BJ (cell line): ENCODE measurements at regions not wholly inside any gene's neighbourhood (a gene's known extent, or its start where the extent isn't known, plus 50 kb on each side); places are given as distances from the start of the nearest gene placed in this dataset.
"Not testable (repeated sequence)": the region's sequence is repeated elsewhere in the genome, so short reads cannot be mapped to it uniquely, and the experiment has no call there.

Source experiments
- CTCF ChIA-PET: fragments of 350-600 bp; formaldehyde crosslinking; extraction: SDS; loops from one replicate; lab custom pipeline; 2021; ENCODE audit warnings: antibody characterized with exemption, inconsistent platforms; lab: Yijun Ruan, JAX
- POLR2A ChIA-PET: fragments of 300-600 bp; sonication (Branson Sonifier 250); formaldehyde crosslinking; extraction: SDS; loops from one replicate; lab custom pipeline; 2021; ENCODE audit warnings: antibody characterized with exemption; lab: Charles Lee
- DNase-seq: peaks from one replicate; pipeline ENCODE4 v3.0.0-alpha.2; 2011; ENCODE audit warnings: low read depth
- H3K27me3 ChIP-seq: 2 replicates; pipeline ENCODE4 v1.6.0; 2011; ENCODE audit warnings: low read length; ENCODE audit not compliant: control insufficient read depth, insufficient read depth
- H3K36me3 ChIP-seq: 2 replicates; pipeline ENCODE4 v1.5.1; 2011; ENCODE audit warnings: low read length; ENCODE audit not compliant: control insufficient read depth, insufficient read depth
- H3K4me3 ChIP-seq: 2 replicates; pipeline ENCODE4 v1.5.1; 2011; ENCODE audit warnings: low read depth, mild to moderate bottlenecking, control low read depth, low read length
- TF ChIP-seq, protein P1 (sequence below): IDR thresholded peaks from 2 replicates; pipeline ENCODE4 v1.5.1; 2011; ENCODE audit warnings: low read depth, mild to moderate bottlenecking, control low read depth, inconsistent platforms, low read length, moderate library complexity; ENCODE audit not compliant: insufficient read depth

DNA sequence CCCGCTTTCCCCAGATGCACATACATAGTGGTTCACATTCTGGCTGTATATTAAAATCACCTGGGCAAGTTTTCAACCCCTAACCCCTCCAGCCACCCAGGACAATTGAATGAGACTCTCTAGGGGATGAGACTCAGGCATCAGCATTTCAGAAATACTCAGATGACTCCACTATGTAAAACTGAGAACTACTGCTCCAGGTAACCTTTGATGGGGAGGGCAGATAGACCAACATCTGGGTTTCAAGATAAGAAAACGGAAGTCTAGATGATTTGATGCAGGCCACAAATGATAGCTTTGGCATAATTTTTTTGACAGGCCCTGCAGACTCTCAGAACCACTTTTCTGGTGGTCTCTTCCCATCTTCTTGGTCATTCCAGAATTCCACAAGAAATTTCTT, 341.1 kb downstream of the EMP1 start:
- TF ChIP-seq, protein P1, sequence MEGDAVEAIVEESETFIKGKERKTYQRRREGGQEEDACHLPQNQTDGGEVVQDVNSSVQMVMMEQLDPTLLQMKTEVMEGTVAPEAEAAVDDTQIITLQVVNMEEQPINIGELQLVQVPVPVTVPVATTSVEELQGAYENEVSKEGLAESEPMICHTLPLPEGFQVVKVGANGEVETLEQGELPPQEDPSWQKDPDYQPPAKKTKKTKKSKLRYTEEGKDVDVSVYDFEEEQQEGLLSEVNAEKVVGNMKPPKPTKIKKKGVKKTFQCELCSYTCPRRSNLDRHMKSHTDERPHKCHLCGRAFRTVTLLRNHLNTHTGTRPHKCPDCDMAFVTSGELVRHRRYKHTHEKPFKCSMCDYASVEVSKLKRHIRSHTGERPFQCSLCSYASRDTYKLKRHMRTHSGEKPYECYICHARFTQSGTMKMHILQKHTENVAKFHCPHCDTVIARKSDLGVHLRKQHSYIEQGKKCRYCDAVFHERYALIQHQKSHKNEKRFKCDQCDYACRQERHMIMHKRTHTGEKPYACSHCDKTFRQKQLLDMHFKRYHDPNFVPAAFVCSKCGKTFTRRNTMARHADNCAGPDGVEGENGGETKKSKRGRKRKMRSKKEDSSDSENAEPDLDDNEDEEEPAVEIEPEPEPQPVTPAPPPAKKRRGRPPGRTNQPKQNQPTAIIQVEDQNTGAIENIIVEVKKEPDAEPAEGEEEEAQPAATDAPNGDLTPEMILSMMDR, result no peak
- ChIA-PET CTCF (interaction anchor here (0.9 to 4.3 kb wide), 3 partner anchors 8 to 176 kb away, joined by 3 to 25 read pairs (median 3); no protein-coding TSS in a partner anchor), POLR2A (no interaction called here)
- no peak for DNase-seq
- Histone ChIP-seq H3K4me3 (no peak overlapping the region), H3K27me3 (no peaks in the 10 kb centered on the region), H3K36me3 (no peaks in the 10 kb centered on the region)

DNA sequence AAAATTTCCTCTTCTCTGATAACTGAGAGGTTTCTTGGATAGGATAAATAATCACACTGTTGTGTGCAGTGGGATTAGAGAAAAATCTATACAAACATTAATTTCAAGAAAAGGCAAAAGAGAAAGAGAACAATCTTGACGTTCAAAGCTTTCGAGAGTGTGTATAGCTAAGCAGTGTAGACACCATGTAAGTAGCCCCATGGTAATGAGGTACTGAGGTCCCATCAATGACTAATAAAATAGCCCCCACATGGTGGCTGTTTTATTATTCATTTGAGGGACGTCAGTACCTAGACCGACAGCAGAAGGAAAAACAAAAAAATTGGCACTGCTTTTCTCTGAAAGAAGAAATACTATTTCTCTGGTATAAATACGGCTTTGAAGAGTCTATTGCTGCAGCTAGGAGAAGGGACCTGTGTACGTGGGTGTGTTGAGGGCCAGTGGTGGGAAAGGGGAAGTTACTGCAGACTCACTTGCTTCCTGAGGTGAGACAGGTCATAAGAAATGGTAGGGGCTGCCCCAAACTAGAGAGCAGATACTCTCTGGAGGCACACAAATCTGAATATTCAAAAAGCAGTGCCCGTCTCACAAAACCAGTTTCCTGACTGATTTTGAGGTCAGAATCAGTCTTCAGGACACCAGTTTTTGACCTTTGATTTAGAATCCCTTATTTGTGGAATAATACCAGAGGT, 339.8 kb downstream of the EMP1 start:
- ChIA-PET POLR2A (no interaction called here), CTCF (interaction anchor here (1.5 to 4.3 kb wide), 6 partner anchors 19 to 367 kb away, joined by 3 to 25 read pairs (median 14); no protein-coding TSS in a partner anchor)
- no peak overlapping the region for H3K4me3 ChIP-seq
- no peaks in the 10 kb centered on the region for H3K36me3 ChIP-seq
- no peaks in the 10 kb centered on the region for H3K27me3 ChIP-seq
- TF ChIP-seq, protein P1, result no peak
- DNase-seq, result no peak

DNA sequence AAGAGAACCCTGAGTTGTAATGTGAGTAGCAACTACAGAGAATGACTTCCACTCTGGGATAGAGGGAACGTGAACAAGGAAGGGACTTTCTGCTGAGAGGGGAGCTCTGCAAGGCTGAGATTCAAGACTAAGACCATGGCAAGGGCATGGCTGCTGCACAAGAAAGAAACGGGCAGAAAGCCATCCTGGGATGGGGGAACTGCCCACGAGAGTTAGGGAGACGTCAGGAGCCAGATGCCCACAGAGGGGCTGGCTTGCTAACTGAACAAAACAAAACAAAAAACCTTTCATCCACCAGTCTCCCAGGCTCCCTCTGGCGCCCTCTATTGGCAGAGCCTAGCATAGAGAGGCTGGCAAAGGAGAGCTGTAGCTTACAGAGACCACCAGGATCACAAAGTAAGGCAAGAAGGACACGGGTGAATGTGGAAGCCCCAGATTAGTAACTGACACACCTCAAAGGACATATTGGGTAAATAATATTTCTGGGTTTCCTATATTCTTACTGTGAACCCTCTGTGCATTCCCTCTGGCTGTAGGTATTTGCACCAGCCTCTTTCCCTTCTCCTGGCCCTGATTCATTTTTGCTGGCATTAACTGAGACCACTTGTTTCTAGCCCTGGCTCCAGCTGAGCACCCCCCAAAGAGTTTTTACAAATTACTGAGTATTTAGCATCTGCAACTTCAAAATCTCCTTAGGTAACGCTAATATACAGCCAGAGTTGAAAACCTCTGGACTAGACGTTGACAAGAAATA, 338.3 kb downstream of the EMP1 start:
- ChIA-PET CTCF (interaction anchor here (0.6 to 4.3 kb wide), 36 partner anchors 8 to 739 kb away, joined by 3 to 25 read pairs (median 5); no protein-coding TSS in a partner anchor), POLR2A (no interaction called here)
- Histone ChIP-seq H3K4me3 (no peak overlapping the region), H3K27me3 (no peaks in the 10 kb centered on the region), H3K36me3 (no peaks in the 10 kb centered on the region)
- TF ChIP-seq, protein P1, result peak; percentile 97
- DNase-seq, result no peak

DNA sequence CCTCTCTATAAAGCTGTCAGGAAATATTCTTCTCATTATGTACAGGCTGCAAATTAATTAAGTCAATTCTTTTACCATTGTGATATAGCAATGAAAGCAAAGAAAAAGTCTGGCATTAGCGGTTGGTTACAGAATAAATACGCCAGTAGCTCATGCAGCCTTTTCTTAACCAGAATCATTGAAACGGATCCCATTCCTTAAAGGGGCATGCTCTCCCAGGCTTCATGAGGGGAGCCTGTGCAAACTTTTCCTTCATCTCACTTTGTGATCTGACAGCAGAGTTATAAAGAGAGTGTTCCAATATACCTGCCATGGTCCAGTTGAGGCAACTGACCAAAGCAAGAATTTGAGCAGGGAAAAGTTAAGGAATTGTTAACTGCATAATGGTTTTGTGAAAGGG, 337.7 kb downstream of the EMP1 start:
- TF ChIP-seq, protein P1, result no peak
- no peaks in the 10 kb centered on the region for H3K36me3 ChIP-seq
- no peak overlapping the region for H3K4me3 ChIP-seq
- POLR2A ChIA-PET, result no interaction called here
- CTCF ChIA-PET, result interaction anchor here (0.9 to 4.3 kb wide), 30 partner anchors 9 to 279 kb away, joined by 3 to 25 read pairs (median 6); no protein-coding TSS in a partner anchor
- no peak for DNase-seq
- H3K27me3 ChIP-seq, result no peaks in the 10 kb centered on the region

DNA sequence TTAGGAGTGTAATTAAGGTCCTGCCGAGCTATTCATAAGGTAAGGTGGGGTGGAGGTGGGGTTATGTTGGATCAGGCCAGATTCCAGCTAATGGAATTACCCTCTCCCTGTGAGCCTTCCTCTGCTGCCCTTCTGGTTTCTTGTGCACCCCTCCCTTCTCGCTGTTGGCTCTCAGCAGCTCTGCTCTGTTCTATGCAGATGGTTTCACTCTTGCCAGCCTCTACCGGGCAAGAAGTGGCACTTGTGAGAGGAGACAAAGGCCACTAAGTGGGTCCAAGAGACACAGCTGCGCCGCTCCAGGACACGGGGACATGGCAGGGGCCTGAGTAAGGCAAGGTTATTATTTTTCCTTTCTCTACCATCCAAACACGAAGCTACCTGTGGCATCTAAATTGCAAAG, 334.4 kb downstream of the EMP1 start:
- ChIA-PET POLR2A (no interaction called here), CTCF (interaction anchor here (1.6 to 2.1 kb wide), 2 partner anchors 169 to 253 kb away, joined by 5 read pairs; no protein-coding TSS in a partner anchor)

DNA sequence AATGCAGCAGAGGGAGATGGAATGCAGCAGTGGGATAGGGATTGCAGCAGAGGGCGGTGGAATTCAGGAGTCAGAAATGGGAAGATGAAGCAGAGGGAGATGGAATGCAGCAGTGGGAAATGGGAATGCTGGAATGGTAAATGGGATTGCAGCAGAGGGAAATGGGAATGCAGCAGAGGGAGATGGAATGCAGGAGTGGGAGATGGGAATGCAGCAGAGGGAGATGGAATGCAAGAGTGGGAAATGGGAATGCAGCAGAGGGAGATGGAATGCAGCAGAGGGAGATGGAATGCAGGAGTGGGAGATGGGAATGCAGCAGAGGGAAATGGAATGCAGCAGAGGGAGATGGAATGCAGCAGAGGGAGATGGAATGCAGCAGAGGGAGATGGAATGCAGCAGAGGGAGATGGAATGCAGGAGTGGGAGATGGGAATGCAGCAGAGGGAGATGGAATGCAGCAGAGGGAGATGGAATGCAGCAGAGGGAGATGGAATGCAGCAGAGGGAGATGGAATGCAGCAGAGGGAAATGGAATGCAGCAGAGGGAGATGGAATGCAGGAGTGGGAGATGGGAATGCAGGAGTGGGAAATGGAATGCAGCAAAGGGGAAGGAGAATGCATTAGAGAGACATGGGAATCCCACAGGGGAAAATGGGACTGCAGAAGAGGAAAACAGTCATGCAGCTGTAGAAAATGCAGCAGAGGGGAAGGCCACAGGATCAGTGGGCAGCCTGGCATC, 329.8 kb downstream of the EMP1 start:
- POLR2A ChIA-PET, CTCF ChIA-PET, H3K36me3 ChIP-seq, H3K4me3 ChIP-seq, H3K27me3 ChIP-seq, DNase-seq: not testable (repeated sequence)

More for the DNA sequence above, 334.4 kb downstream of the EMP1 start:
- no peaks in the 10 kb centered on the region for H3K36me3 ChIP-seq
- H3K4me3 ChIP-seq, result no peak overlapping the region
- DNase-seq, result no peak
- TF ChIP-seq, protein P1, result no peak
- no peaks in the 10 kb centered on the region for H3K27me3 ChIP-seq
